HG02943 (cell line): ENCODE measurements at regions not wholly inside any gene's neighbourhood (a gene's known extent, or its start where the extent isn't known, plus 50 kb on each side); places are given as distances from the start of the nearest gene placed in this dataset.

Experiments used
- ATAC-seq: cut with Tn5 transposase; IDR thresholded peaks from one replicate; pipeline ENCODE4 v1.9.1; 2021; ENCODE audit warnings: mild to moderate bottlenecking, low read depth, moderate library complexity; ENCODE audit not compliant: unreplicated experiment

DNA sequence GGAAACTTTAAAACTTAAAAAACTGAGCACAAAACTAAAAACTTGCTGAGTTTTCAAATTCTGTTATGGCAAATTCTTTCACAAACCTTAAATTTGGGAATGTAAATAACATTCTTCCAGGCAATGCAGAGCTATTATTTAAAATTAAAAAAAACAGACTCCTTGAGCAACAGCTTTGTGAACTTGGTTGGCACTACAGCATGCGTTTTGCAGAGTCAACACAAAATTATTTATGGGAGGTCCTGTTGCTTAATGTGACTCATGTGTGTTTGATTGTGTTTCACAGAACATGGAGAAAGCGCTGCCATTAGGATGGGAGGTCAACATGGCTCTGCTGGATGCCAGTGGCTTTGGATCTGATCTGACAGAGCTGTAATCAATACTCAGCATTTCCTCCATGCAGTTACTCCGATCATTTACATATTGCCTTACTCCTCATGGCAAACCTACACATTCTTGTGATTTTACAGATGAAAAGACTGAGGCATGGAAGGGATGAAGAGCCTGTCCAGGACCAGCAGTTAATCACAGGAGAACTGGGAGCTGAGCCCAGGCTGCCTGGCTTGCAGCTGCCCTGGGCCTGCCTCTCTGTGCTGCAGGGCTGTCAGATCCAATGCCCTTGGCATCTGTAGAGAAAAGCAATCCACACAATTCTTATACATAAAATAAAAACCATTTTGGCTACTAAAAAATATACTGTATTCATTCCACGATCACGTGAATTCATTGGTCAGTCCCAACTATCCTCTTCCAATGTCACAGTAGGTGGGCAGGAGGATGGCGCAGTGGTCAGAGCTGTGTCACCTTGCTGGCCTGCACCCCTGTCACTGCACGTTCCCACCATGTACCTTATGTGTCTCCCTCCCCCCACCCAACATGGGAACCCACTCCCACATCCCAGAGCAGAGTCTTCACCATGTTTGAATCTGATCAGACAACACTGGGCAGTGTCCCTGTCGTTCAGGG, 200.9 kb downstream of the CXCL12 start:
- no peak for ATAC-seq

- ATAC-seq: no peak
Observed at GRCh38 chr10:44182909-44183308, 202.0 kb downstream of the CXCL12 start.

- ATAC-seq: no peak
Observed at GRCh38 chr10:44180321-44181168, 204.4 kb downstream of the CXCL12 start.

DNA sequence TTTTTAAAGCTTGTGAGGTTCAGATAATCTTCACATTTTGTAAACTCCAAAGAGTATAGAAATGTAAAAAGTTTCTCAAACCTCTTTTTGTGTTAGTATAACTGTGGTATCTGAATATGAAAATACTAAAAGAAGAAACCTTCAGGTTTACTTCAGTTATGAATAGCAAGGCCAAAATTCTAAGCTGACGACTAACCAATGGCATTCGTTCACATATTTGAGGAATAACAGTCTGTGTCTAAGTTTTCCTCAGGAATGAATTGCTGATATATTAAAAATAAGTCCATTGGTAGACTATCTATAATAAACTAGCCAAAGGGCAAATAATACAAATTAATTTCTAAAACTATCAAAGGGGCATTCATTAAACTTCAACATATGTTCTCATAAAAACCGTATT, 206.0 kb downstream of the CXCL12 start:
- ATAC-seq: no peak

GRCh38 chr10:44178281-44178680, 206.6 kb downstream of the CXCL12 start:
- ATAC-seq: no peak

DNA sequence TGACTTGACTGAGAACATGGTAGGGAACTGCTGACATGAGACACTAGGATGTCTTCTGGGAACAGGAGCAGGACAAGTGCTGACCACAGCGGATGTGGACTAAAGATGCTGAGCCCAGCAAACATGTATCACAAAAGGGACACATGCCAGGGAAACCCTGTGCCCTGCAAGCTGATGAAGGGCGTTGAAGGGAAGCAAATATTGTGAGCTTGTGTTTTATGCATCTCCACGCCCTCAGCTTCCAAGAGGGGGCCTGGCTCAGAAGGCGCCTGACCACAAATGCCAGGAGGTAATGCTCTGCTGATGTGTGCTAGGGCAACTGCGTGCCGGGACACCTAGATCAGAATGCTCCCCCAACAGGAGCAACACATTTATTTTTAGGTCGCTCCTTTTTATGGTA, 207.3 kb downstream of the CXCL12 start:
- no peak for ATAC-seq

DNA sequence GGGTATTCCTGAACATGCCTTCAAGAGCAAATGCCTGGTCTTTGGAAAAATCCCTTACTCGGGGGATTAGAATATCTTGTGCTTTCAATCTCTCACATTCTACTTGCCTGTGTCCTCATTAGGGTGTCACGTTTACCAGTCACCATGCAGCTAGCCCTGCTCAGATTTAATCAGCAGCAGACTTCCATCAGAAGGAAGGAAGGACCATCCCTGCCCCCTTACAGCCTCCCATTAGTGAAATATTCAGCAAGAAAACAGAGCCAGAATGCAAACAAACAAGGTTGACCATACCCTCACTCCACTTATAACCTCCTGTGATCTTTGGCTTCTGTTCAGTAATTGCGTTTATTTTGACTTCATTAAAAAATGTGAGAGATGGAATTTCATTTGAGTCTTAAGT, 208.6 kb downstream of the CXCL12 start:
- no peak for ATAC-seq

- no peak for ATAC-seq
Observed at GRCh38 chr10:44173608-44173894, 211.3 kb downstream of the CXCL12 start.

- no peak for ATAC-seq
Observed at GRCh38 chr10:44172883-44173607, 211.9 kb downstream of the CXCL12 start.

- ATAC-seq: no peak
Observed at GRCh38 chr10:44171765-44172164, 213.1 kb downstream of the CXCL12 start.

- no peak for ATAC-seq
Observed at GRCh38 chr10:44168478-44168877, 216.4 kb downstream of the CXCL12 start.

- no peak for ATAC-seq
Observed at GRCh38 chr10:44167752-44168151, 217.1 kb downstream of the CXCL12 start.

DNA sequence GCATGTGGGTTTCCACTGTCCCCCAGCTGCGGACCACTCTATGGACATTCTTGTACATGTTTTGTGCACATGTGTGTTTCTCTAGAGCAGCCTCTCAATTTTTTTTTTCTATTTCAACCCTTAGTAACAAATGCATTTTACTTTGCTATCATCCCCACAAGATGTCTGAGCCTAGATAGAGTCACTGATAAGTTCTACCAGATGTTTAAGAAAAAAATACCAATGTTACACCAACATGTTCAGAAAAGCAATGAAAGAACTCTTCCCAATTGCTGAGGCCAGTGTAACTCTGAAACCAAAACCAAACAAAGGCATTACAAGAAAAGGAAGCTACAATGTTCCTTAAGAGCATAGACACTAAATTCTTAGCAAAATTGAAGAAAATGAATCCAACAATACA, 218.5 kb downstream of the CXCL12 start:
- no peak for ATAC-seq

DNA sequence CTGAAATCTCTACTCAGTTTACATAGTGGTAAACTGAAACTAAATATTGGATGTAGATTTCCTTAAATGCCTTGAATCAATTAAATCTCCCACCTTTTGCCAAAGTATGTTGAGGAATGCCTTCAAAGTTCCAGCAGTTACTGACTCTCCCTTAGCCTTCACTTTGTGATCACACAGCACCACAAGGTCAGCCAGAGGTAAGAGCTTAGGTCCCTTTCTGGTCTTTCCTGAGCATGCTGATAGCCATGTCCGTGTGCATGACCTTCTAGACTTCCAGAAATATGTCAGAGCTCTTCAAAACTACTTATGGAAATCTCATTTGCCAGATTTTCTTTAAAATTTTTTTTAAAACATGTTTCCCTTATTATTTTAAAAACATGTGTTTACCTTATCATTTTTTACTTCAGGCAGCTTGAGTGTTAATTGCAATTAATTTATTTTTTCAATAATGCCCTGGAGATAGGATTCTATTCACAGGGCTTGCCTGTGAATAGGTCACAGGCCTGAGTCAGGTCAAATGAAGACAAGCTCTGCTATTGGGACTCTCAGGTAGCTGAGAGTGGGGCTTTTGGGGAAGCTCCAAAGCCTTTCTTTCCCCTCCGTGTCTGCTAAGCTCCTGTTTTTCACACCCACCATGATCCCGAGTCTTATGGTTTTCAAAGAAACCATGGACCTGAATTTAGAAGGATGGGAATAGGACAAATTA, 220.5 kb downstream of the CXCL12 start:
- ATAC-seq: no peak

DNA sequence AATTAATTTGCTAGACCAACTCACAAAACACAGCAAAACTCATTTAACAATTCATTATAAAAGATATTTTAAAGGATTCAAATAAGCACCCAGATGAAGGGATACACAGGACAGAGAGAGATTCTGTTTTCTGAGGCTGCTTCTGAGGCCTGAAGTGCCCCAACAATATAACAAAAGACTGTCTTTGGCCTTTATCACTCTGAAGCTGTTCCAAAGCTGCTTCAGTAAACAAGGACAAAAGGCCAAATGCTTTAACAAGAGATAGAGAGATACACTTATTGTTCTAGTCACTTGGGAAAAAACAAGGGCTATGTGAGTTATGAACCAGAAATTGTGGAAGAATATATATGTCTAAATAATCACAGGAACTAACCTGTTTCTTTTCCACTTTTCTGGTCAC, 223.7 kb downstream of the CXCL12 start:
- no peak for ATAC-seq

DNA sequence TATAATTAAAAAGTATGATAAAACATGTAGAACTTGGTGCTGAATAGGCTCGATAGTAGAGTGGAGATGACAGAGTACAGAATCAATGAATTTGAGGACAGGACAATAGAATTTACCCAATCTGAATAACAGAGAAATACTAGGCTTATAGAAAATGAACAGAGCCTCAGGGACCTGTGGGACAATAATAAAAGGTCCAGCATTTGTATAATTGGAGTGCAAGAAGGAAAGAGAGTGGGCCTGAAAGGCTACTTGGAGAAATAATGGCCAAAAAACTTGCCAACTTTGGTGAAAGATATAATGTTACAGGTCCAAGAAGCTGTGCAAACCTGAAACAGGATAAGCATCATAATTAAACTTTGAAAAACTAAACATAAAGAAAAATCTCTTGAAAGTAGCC, 227.3 kb downstream of the CXCL12 start:
- no peak for ATAC-seq

GRCh38 chr10:44154956-44155355, 229.9 kb downstream of the CXCL12 start:
- ATAC-seq: no peak

DNA sequence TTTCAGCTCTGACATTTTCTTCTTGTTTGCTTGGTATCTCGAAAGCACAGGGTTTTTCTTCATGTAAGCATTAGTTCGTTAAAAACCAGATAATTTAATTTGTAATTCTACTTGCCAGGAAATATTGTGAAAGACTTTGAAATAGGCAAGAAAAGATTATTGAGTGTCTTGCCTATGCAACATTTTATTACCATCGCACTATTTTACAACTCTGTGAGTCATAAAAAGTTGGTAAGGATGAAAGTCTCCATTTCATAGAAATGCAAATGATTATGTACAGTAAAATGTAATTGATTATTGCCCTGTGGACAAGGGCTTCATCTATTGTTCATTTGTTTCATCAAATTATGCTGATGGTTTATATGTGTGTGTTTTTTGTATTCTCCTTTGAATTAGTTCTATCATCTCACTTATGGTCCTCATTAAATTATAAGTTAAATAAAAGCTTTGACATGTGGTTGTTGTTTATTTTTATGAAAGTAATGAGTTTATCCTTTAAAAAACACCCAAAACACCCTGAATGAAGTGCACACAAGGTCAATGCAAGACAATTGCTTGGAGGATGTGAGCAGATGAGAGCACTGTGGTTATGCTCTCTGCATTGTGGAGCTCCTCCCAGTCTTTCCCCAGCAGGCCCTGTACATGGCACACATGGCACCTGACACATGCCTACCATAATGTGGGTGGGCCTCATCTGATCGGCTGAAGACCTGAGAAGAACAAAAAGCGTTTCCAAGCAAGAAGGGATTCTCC, 230.8 kb downstream of the CXCL12 start:
- ATAC-seq: no peak

GRCh38 chr10:44143556-44143955, 241.3 kb downstream of the CXCL12 start:
- ATAC-seq: no peak
